Endothelial cell of umbilical vein (primary cell): ENCODE measurements at regions not wholly inside any gene's neighbourhood (a gene's known extent, or its start where the extent isn't known, plus 50 kb on each side); places are given as distances from the start of the nearest gene placed in this dataset.

Experiments used
- BruUV-seq: library from RNA; stranded (reverse); fragments of 400-500 nt; replicated peaks from 2 replicates; lab custom pipeline; 2021; lab: Mats Ljungman, UMichigan
- CTCF ChIA-PET: fragments of 300-600, 350-600 bp; sonication (Branson Sonifier 250); formaldehyde crosslinking; loops from one replicate; lab custom pipeline; 2021; ENCODE audit warnings: antibody characterized with exemption, inconsistent platforms; lab: Charles Lee
- POLR2A ChIA-PET: fragments of 300-600, 350-600 bp; sonication (Branson Sonifier 250); formaldehyde crosslinking; loops from one replicate; lab custom pipeline; 2021; ENCODE audit warnings: antibody characterized with exemption, inconsistent platforms; lab: Charles Lee
- DNase-seq: peaks from one replicate; pipeline ENCODE4 v3.0.0-alpha.2; 2011; ENCODE audit warnings: low read depth, low spot score
- FAIRE-seq: peaks from 2 replicates; lab custom pipeline; 2011; peaks lifted over from hg19 to GRCh38; lab: Jason Lieb, UNC
- H2AFZ ChIP-seq: 2 replicates; pipeline ENCODE4 v1.6.0; 2012; ENCODE audit warnings: low read depth, low read length, control low read depth, inconsistent platforms
- H3K27ac ChIP-seq: 2 replicates; pipeline ENCODE4 v1.5.1; 2011; ENCODE audit warnings: low read depth, mild to moderate bottlenecking, control low read depth, low read length, moderate library complexity; ENCODE audit not compliant: insufficient read depth
- H3K27me3 ChIP-seq, 2 experiments: 2 replicates each; pipeline versions ENCODE4 v1.6.0 to v1.6.1; 2011; ENCODE audit warnings: low read length in 2 of 2, mixed read lengths in 1 of 2; ENCODE audit not compliant: control insufficient read depth in 2 of 2, insufficient read depth in 2 of 2
- H3K36me3 ChIP-seq, 2 experiments: 2 replicates in 1 of 2; 3 replicates in 1 of 2; pipeline ENCODE4 v1.5.1; 2011; ENCODE audit warnings: low read length in 2 of 2, mild to moderate bottlenecking in 1 of 2, moderate library complexity in 1 of 2; ENCODE audit not compliant: control insufficient read depth in 2 of 2, insufficient read depth in 2 of 2; ENCODE audit errors: extremely low read depth in 1 of 2
- H3K4me1 ChIP-seq: 3 replicates; pipeline ENCODE4 v1.5.1; 2011; ENCODE audit warnings: mild to moderate bottlenecking, low read length; ENCODE audit not compliant: control insufficient read depth, insufficient read depth; ENCODE audit errors: extremely low read depth
- H3K4me2 ChIP-seq: 2 replicates; pipeline ENCODE4 v1.6.1; 2011; ENCODE audit warnings: low read length, control low read depth, mixed read lengths; ENCODE audit not compliant: insufficient read depth
- H3K4me3 ChIP-seq, 3 experiments: fragments of 200-600 bp in 1 of 3; sonication (generic), shearing (Covaris generic) in 1 of 3; replicated peaks in 1 of 3; 2 replicates each; pipeline ENCODE4 v1.5.1; 2011 to 2016; ENCODE audit warnings: control low read depth in 3 of 3, low read length in 3 of 3, mild to moderate bottlenecking in 2 of 3, inconsistent platforms in 1 of 3, low read depth in 1 of 3, moderate library complexity in 1 of 3; ENCODE audit not compliant: insufficient read depth in 1 of 3
- H3K79me2 ChIP-seq: 2 replicates; pipeline ENCODE4 v1.6.0; 2012; ENCODE audit warnings: low read length, inconsistent platforms; ENCODE audit not compliant: control insufficient read depth, insufficient read depth
- H3K9ac ChIP-seq: replicated peaks from 2 replicates; pipeline ENCODE3; 2011; ENCODE audit warnings: low read length, control low read depth; ENCODE audit not compliant: insufficient read depth; ENCODE audit errors: extremely low read depth
- H3K9me1 ChIP-seq: replicated peaks from 3 replicates; pipeline ENCODE4 v1.6.0; 2011; ENCODE audit warnings: mild to moderate bottlenecking, low read length; ENCODE audit not compliant: control insufficient read depth, insufficient read depth; ENCODE audit errors: extremely low read depth
- H3K9me3 ChIP-seq: replicated peaks from 2 replicates; pipeline ENCODE4 v1.5.1; 2012; ENCODE audit warnings: low read length, inconsistent platforms; ENCODE audit not compliant: control insufficient read depth, insufficient read depth
- H4K20me1 ChIP-seq: replicated peaks from 2 replicates; pipeline ENCODE3; 2011; ENCODE audit warnings: mild to moderate bottlenecking, low read length; ENCODE audit not compliant: control insufficient read depth, insufficient read depth; ENCODE audit errors: extremely low read depth
- CTCF ChIP-seq, 2 donors: IDR thresholded peaks; 1 replicate in 1 of 2; 2 replicates in 1 of 2; pipeline ENCODE4 v1.5.1; 2011; ENCODE audit warnings: low read length in 2 of 2, mild to moderate bottlenecking in 2 of 2, moderate library complexity in 2 of 2, control low read depth in 1 of 2, inconsistent platforms in 1 of 2, low read depth in 1 of 2; ENCODE audit not compliant: insufficient read depth in 1 of 2; ENCODE audit errors: extremely low read depth in 1 of 2
- EZH2 ChIP-seq: IDR thresholded peaks from 2 replicates; pipeline ENCODE4 v1.6.1; 2012; ENCODE audit warnings: borderline replicate concordance, low read depth, mild to moderate bottlenecking, moderate library complexity, low read length, inconsistent platforms; ENCODE audit not compliant: severe bottlenecking
- FOS ChIP-seq: IDR thresholded peaks from 2 replicates; pipeline ENCODE4 v1.6.1; 2011; ENCODE audit warnings: mild to moderate bottlenecking, low read length, moderate library complexity, borderline replicate concordance; ENCODE audit not compliant: insufficient read depth
- GATA2 ChIP-seq: IDR thresholded peaks from 2 replicates; pipeline ENCODE4 v1.7.0; 2011; ENCODE audit warnings: low read depth, mild to moderate bottlenecking, moderate library complexity, mixed read lengths, low read length; ENCODE audit not compliant: insufficient read length, insufficient read depth
- JUN ChIP-seq: IDR thresholded peaks from 2 replicates; pipeline ENCODE4 v1.6.1; 2011; ENCODE audit warnings: borderline replicate concordance, low read depth; ENCODE audit not compliant: insufficient read length, insufficient read depth
- MYC ChIP-seq: IDR thresholded peaks from one replicate; pipeline ENCODE4 v1.6.1; 2011; ENCODE audit warnings: mild to moderate bottlenecking, low read depth, low read length
- POLR2A ChIP-seq: IDR thresholded peaks from 2 replicates; pipeline ENCODE4 v1.6.1; 2012; ENCODE audit warnings: low read depth, mild to moderate bottlenecking, control low read depth, low read length
- POLR2AphosphoS5 ChIP-seq: IDR thresholded peaks from 2 replicates; pipeline ENCODE4 v1.6.1; 2012; ENCODE audit warnings: low read depth, mild to moderate bottlenecking, control low read depth, low read length, moderate library complexity; ENCODE audit not compliant: insufficient read depth
- dilution Hi-C: fragments of 300-500 bp; cut with MboI; formaldehyde crosslinking; loops from one replicate; pipeline ENCODE4 v1.15.0; 2019; ENCODE audit warnings: low sequenced_read_pairs; ENCODE audit not compliant: extremely low pct_ligation_motif_present
- intact Hi-C: fragments of 100-400 bp; cut with micrococcal nuclease; formaldehyde crosslinking; loops from one replicate; pipeline ENCODE4 v1.10.0; 2022
- TF ChIP-seq, protein P1 (sequence below): IDR thresholded peaks from 2 replicates; pipeline ENCODE4 v1.6.1; 2011; ENCODE audit not compliant: insufficient read depth, insufficient read length

GRCh38 chr2:45211636-45212035 is 202.4 kb upstream of the SIX2 start:
- no peak for TF ChIP-seq POLR2AphosphoS5
- no peak for TF ChIP-seq CTCF (IDR thresholded peaks at IDR 0.05; ENCODE audit: extremely low read depth in 1 of 2, insufficient read depth in 1 of 2, low read depth in 1 of 2, low read length in 2 of 2)
- no peak for TF ChIP-seq FOS
- TF ChIP-seq MYC = no peak
- TF ChIP-seq POLR2A = no peak
- TF ChIP-seq JUN = no peak
- TF ChIP-seq, protein P1, sequence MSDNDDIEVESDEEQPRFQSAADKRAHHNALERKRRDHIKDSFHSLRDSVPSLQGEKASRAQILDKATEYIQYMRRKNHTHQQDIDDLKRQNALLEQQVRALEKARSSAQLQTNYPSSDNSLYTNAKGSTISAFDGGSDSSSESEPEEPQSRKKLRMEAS = no peak
- no peak for TF ChIP-seq GATA2
- no peak for TF ChIP-seq EZH2
- DNase-seq (no peak), FAIRE-seq (no peak)
- no peaks in the 10 kb centered on the region for H3K9me1 ChIP-seq
- no peaks in the 10 kb centered on the region for H3K27me3 ChIP-seq
- H3K4me1 ChIP-seq = no peaks in the 10 kb centered on the region
- intact Hi-C loops (no loop called here), dilution Hi-C loops (no loop called here)
- no peak overlapping the region for H3K4me2 ChIP-seq
- ChIA-PET CTCF (no interaction called here), POLR2A (no interaction called here)
- no peaks in the 10 kb centered on the region for H4K20me1 ChIP-seq
- no peaks in the 10 kb centered on the region for H3K79me2 ChIP-seq
- H3K27ac ChIP-seq = no peak overlapping the region
- H3K4me3 ChIP-seq = no peak overlapping the region
- H2AFZ ChIP-seq = no peak overlapping the region
- no peaks in the 10 kb centered on the region for H3K9me3 ChIP-seq
- H3K9ac ChIP-seq = no peak overlapping the region
- no peaks in the 10 kb centered on the region for H3K36me3 ChIP-seq
- BruUV-seq = no TSS peak
